WTC11 (cell line): ENCODE measurements at regions not wholly inside any gene's neighbourhood (a gene's known extent, or its start where the extent isn't known, plus 50 kb on each side); places are given as distances from the start of the nearest gene placed in this dataset.

ENCODE experiments used
- ATAC-seq: fragments of 200-7000 bp; cut with Tn5 transposase; 2 replicates; pipeline ENCODE4 v1.10.0; 2021; ENCODE audit warnings: mild to moderate bottlenecking, moderate library complexity
- CTCF ChIA-PET: fragments of 300-600 bp; sonication (Branson Sonifier 250); formaldehyde crosslinking; loops from one replicate; lab custom pipeline; 2021; ENCODE audit warnings: antibody characterized with exemption; lab: Charles Lee
- POLR2A ChIA-PET: fragments of 350-600 bp; sonication (Branson Sonifier 250); formaldehyde crosslinking; loops from one replicate; lab custom pipeline; 2021; ENCODE audit warnings: antibody characterized with exemption; lab: Charles Lee
- DNase-seq: peaks from one replicate; pipeline ENCODE4 v3.0.0; 2021; ENCODE audit warnings: low spot score
- H3K27ac Mint-ChIP-seq: 2 replicates; pipeline ENCODE4 v1.8.0; 2021; ENCODE audit warnings: mixed read lengths
- H3K27me3 Mint-ChIP-seq: 2 replicates; pipeline ENCODE4 v1.8.0; 2021; ENCODE audit warnings: low read depth, mild to moderate bottlenecking, moderate library complexity, mixed read lengths
- H3K36me3 Mint-ChIP-seq: 2 replicates; pipeline ENCODE4 v1.8.0; 2021; ENCODE audit warnings: mixed read lengths
- H3K4me1 Mint-ChIP-seq: 2 replicates; pipeline ENCODE4 v1.8.0; 2022; ENCODE audit warnings: mixed read lengths
- H3K4me3 Mint-ChIP-seq: 2 replicates; pipeline ENCODE4 v1.8.0; 2021; ENCODE audit warnings: mild to moderate bottlenecking, moderate library complexity, mixed read lengths
- H3K9me3 Mint-ChIP-seq: 2 replicates; pipeline ENCODE4 v1.8.0; 2021; ENCODE audit warnings: mixed read lengths
- ATF6 ChIP-seq: sonication (generic); formaldehyde crosslinking; IDR thresholded peaks from 2 replicates; pipeline ENCODE4 v1.8.1; 2023; ENCODE audit warnings: mild to moderate bottlenecking, missing genetic modification reagents
- CTCF ChIP-seq: fragments of 200-600 bp; IDR thresholded peaks from 2 replicates; pipeline ENCODE4 v1.8.0; 2022; ENCODE audit warnings: antibody characterized with exemption
- E2F1 ChIP-seq: sonication (generic); formaldehyde crosslinking; IDR thresholded peaks from 2 replicates; pipeline ENCODE4 v1.8.0; 2022; ENCODE audit warnings: mild to moderate bottlenecking, missing genetic modification reagents
- ESRRA ChIP-seq: sonication (generic); formaldehyde crosslinking; IDR thresholded peaks from 2 replicates; pipeline ENCODE4 v1.8.1; 2022; ENCODE audit warnings: mild to moderate bottlenecking, missing genetic modification reagents, borderline replicate concordance
- FOXK1 ChIP-seq: sonication (generic); formaldehyde crosslinking; IDR thresholded peaks from 2 replicates; pipeline ENCODE4 v1.8.0; 2022; ENCODE audit warnings: mild to moderate bottlenecking, moderate library complexity, missing genetic modification reagents
- HMGA2 ChIP-seq: fragments of 250-450 bp; sonication (Bioruptor Pico); IDR thresholded peaks from 2 replicates; pipeline ENCODE4 v1.4.0; 2021; ENCODE audit warnings: mild to moderate bottlenecking, moderate library complexity
- MLX ChIP-seq: sonication (generic); formaldehyde crosslinking; IDR thresholded peaks from 2 replicates; pipeline ENCODE4 v1.8.1; 2023; ENCODE audit warnings: mild to moderate bottlenecking, missing genetic modification reagents, moderate library complexity
- NFYB ChIP-seq: sonication (generic); formaldehyde crosslinking; conservative IDR thresholded peaks from 2 replicates; pipeline ENCODE4 v1.8.0; 2022; ENCODE audit warnings: low read depth, missing genetic modification reagents
- NR3C1 ChIP-seq: sonication (generic); formaldehyde crosslinking; conservative IDR thresholded peaks from 2 replicates; pipeline ENCODE4 v1.8.1; 2023; ENCODE audit warnings: low read depth, mild to moderate bottlenecking, missing genetic modification reagents
- OVOL2 ChIP-seq: fragments of 250-450 bp; sonication (Bioruptor Pico); IDR thresholded peaks from 2 replicates; pipeline ENCODE4 v1.9.0; 2021; ENCODE audit warnings: mild to moderate bottlenecking, borderline replicate concordance
- PRDM15 ChIP-seq: sonication (generic); formaldehyde crosslinking; IDR thresholded peaks from 2 replicates; pipeline ENCODE4 v1.8.0; 2022; ENCODE audit warnings: missing genetic modification reagents
- PRRX2 ChIP-seq: fragments of 250-450 bp; sonication (Bioruptor Pico); IDR thresholded peaks from 2 replicates; pipeline ENCODE4 v1.8.0; 2021; ENCODE audit warnings: mild to moderate bottlenecking
- TEAD1 ChIP-seq: sonication (generic); formaldehyde crosslinking; IDR thresholded peaks from 2 replicates; pipeline ENCODE4 v1.8.0; 2022; ENCODE audit warnings: mild to moderate bottlenecking, missing genetic modification reagents
- ZMAT4 ChIP-seq: fragments of 250-450 bp; sonication (Bioruptor Pico); IDR thresholded peaks from 2 replicates; pipeline ENCODE4 v1.9.0; 2021; ENCODE audit warnings: mild to moderate bottlenecking
- ZNF121 ChIP-seq: sonication (generic); formaldehyde crosslinking; IDR thresholded peaks from 2 replicates; pipeline ENCODE4 v1.8.0; 2023; ENCODE audit warnings: missing genetic modification reagents
- ZNF138 ChIP-seq: sonication (generic); formaldehyde crosslinking; conservative IDR thresholded peaks from 2 replicates; pipeline ENCODE4 v1.8.1; 2022; ENCODE audit warnings: mild to moderate bottlenecking, moderate library complexity, missing genetic modification reagents
- ZNF396 ChIP-seq: fragments of 250-450 bp; sonication (Bioruptor Pico); IDR thresholded peaks from 2 replicates; pipeline ENCODE4 v1.8.0; 2021; ENCODE audit warnings: mild to moderate bottlenecking, moderate library complexity, borderline replicate concordance

GRCh38 chr3:117710501-117710900 is 1000.9 kb downstream of the TUSC7 start (continued):
- TF ChIP-seq ATF6 = no peak
- no peak for TF ChIP-seq TEAD1 (CRISPR knock-in tag)
- TF ChIP-seq E2F1 (CRISPR knock-in tag) = no peak
- no peak for TF ChIP-seq PRRX2 (CRISPR knock-in tag)
- no peak for TF ChIP-seq PRDM15 (CRISPR knock-in tag)
- TF ChIP-seq ZNF138 (CRISPR knock-in tag) = no peak
- no peak for TF ChIP-seq ZNF396 (CRISPR knock-in tag)
- TF ChIP-seq OVOL2 (CRISPR knock-in tag) = no peak
- TF ChIP-seq, all 79 proteins: peak for 0

- DNase-seq (no peak), ATAC-seq (no peak)
- TF ChIP-seq FOXK1 (CRISPR knock-in tag) (no peak), CTCF (peak; percentile 60), ESRRA (no peak)
- Mint-ChIP-seq H3K4me3 (no peak overlapping the region), H3K27ac (no peak overlapping the region), H3K27me3 (no peaks in the 10 kb centered on the region), H3K9me3 (peaks cover 12% of the 10 kb centered on the region), H3K4me1 (peaks cover 6% of the 10 kb centered on the region), H3K36me3 (no peaks in the 10 kb centered on the region)
- ChIA-PET POLR2A (no interaction called here), CTCF (interaction anchor here (0.6 to 2.6 kb wide), 2 partner anchors 58 to 949 kb away, joined by 3 to 10 read pairs; no protein-coding TSS in a partner anchor)
These were observed 1009.8 kb downstream of the TUSC7 start for GRCh38 chr3:117719316-117719926.

GRCh38 chr3:117721866-117722265 is 1012.3 kb downstream of the TUSC7 start:
- peaks cover 12% of the 10 kb centered on the region for H3K9me3 Mint-ChIP-seq
- CTCF ChIA-PET = interaction anchor here (1.4 to 2.6 kb wide), 2 partner anchors 276 to 951 kb away, joined by 3 to 10 read pairs; no protein-coding TSS in a partner anchor
- no peaks in the 10 kb centered on the region for H3K27me3 Mint-ChIP-seq
- H3K4me1 Mint-ChIP-seq = peaks cover 6% of the 10 kb centered on the region
- POLR2A ChIA-PET = no interaction called here
- no peaks in the 10 kb centered on the region for H3K36me3 Mint-ChIP-seq
- no peak for ATAC-seq
- H3K27ac Mint-ChIP-seq = no peak overlapping the region
- no peak for DNase-seq
- TF ChIP-seq ZMAT4 (CRISPR knock-in tag) (no peak), NFYB (no peak), MLX (CRISPR knock-in tag) (no peak), NR3C1 (CRISPR knock-in tag) (no peak), HMGA2 (CRISPR knock-in tag) (no peak), ZNF121 (no peak)
- no peak overlapping the region for H3K4me3 Mint-ChIP-seq
